Posterior cingulate gyrus (tissue), 11 donors: ENCODE measurements at regions not wholly inside any gene's neighbourhood (a gene's known extent, or its start where the extent isn't known, plus 50 kb on each side); places are given as distances from the start of the nearest gene placed in this dataset.
"Not testable (repeated sequence)": the region's sequence is repeated elsewhere in the genome, so short reads cannot be mapped to it uniquely, and the experiment has no call there.

ENCODE experiments used
- DNase-seq, 10 donors: peaks; one replicate each; pipeline versions ENCODE4 v3.0.0 to v3.0.0-alpha.2; 2020 to 2021; ENCODE audit warnings: mixed read lengths in 3 of 10
- intact Hi-C: fragments of 100-400 bp; cut with DNase I; formaldehyde crosslinking; loops from one replicate; pipeline ENCODE4 v1.15.1; 2023

GRCh38 chr10:46787321-46787615, 124.0 kb upstream of the PTPN20 start:
- DNase-seq = peak in 6 of 10 donors; percentile 15 to 80 (median 34)
- intact Hi-C loops = no loop called here

- intact Hi-C loops, DNase-seq: not testable (repeated sequence)
Measured at GRCh38 chr10:46792657-46793357, 118.4 kb upstream of the PTPN20 start.

GRCh38 chr10:46796351-46796750, 114.9 kb upstream of the PTPN20 start:
- DNase-seq, intact Hi-C loops: not testable (repeated sequence)

GRCh38 chr10:46802010-46802409, 109.2 kb upstream of the PTPN20 start:
- DNase-seq, intact Hi-C loops: not testable (repeated sequence)

- intact Hi-C loops, DNase-seq: not testable (repeated sequence)
Measured at GRCh38 chr10:46803082-46803481, 108.1 kb upstream of the PTPN20 start.

GRCh38 chr10:46810222-46810621, 101.0 kb upstream of the PTPN20 start:
- DNase-seq, intact Hi-C loops: not testable (repeated sequence)

GRCh38 chr10:46816126-46816525, 95.1 kb upstream of the PTPN20 start:
- peak in 1 of 10 donors; percentile 46 for DNase-seq
- intact Hi-C loops = not testable (repeated sequence)

GRCh38 chr10:46840393-46841050, 70.7 kb upstream of the PTPN20 start:
- intact Hi-C loops = not testable (repeated sequence)
- DNase-seq = peak in 2 of 10 donors; percentile 5 to 72

GRCh38 chr10:46841051-46841593, 70.1 kb upstream of the PTPN20 start:
- intact Hi-C loops, DNase-seq: not testable (repeated sequence)

GRCh38 chr10:46845194-46845593, 66.0 kb upstream of the PTPN20 start:
- intact Hi-C loops, DNase-seq: not testable (repeated sequence)

GRCh38 chr10:46845640-46846039, 65.6 kb upstream of the PTPN20 start:
- not testable (repeated sequence) for DNase-seq

GRCh38 chr10:46860753-46861152, 50.5 kb upstream of the PTPN20 start:
- DNase-seq, intact Hi-C loops: not testable (repeated sequence)

More at GRCh38 chr10:46845640-46846039, 65.6 kb upstream of the PTPN20 start:
- intact Hi-C loops = not testable (repeated sequence)
